IMR-90 (cell line): ENCODE measurements at regions not wholly inside any gene's neighbourhood (a gene's known extent, or its start where the extent isn't known, plus 50 kb on each side); places are given as distances from the start of the nearest gene placed in this dataset.
A peak's percentile ranks its signal among the peaks of the same experiment; 100 is the strongest.

Source experiments
- ATAC-seq: fragments of 200-7000 bp; cut with Tn5 transposase; 2 replicates; pipeline ENCODE4 v1.9.1; 2020; ENCODE audit warnings: low read depth, mild to moderate bottlenecking, moderate library complexity
- BruUV-seq: library from RNA; stranded (reverse); fragments of 400-500 nt; replicated peaks from 2 replicates; lab custom pipeline; 2021; lab: Mats Ljungman, UMichigan
- CTCF ChIA-PET: fragments of 300-600 bp; formaldehyde crosslinking; extraction: SDS; loops from one replicate; lab custom pipeline; 2021; ENCODE audit warnings: antibody characterized with exemption; lab: Yijun Ruan, JAX
- POLR2A ChIA-PET: fragments of 300-600 bp; sonication (Branson Sonifier 250); formaldehyde crosslinking; loops from one replicate; lab custom pipeline; 2022; ENCODE audit warnings: antibody characterized with exemption; ENCODE audit not compliant: unreplicated experiment; lab: Charles Lee
- DNase-seq: peaks from one replicate; pipeline ENCODE4 v3.0.0; 2013
- H2AFZ ChIP-seq: replicated peaks from 2 replicates; pipeline ENCODE3; 2013; ENCODE audit warnings: low read length, mild to moderate bottlenecking; ENCODE audit not compliant: poor library complexity
- H2AK5ac ChIP-seq: 2 replicates; pipeline ENCODE4 v1.6.1; 2013; ENCODE audit warnings: low read depth, low read length, inconsistent platforms
- H2AK9ac ChIP-seq: replicated peaks from 2 replicates; pipeline ENCODE3; 2013; ENCODE audit warnings: mild to moderate bottlenecking, low read depth, low read length, moderate library complexity; ENCODE audit not compliant: poor library complexity
- H2BK120ac ChIP-seq: 2 replicates; pipeline ENCODE4 v1.6.1; 2013; ENCODE audit warnings: low read depth, low read length, inconsistent platforms
- H2BK15ac ChIP-seq: 3 replicates; pipeline ENCODE4 v1.6.1; 2013; ENCODE audit warnings: low read depth, low read length, inconsistent platforms
- H2BK20ac ChIP-seq: 2 replicates; pipeline ENCODE4 v1.6.1; 2013; ENCODE audit warnings: low read depth, mild to moderate bottlenecking, inconsistent platforms, low read length, moderate library complexity
- H2BK5ac ChIP-seq: 2 replicates; pipeline ENCODE4 v1.6.1; 2013; ENCODE audit warnings: mild to moderate bottlenecking, low read depth, low read length, inconsistent platforms; ENCODE audit not compliant: poor library complexity, severe bottlenecking
- H3K14ac ChIP-seq: replicated peaks from 2 replicates; pipeline ENCODE4 v1.6.1; 2013; ENCODE audit warnings: low read depth, low read length, inconsistent platforms
- H3K18ac ChIP-seq: 2 replicates; pipeline ENCODE4 v1.6.1; 2013; ENCODE audit warnings: low read depth, low read length, control low read depth
- H3K23ac ChIP-seq: 2 replicates; pipeline ENCODE4 v1.6.1; 2013; ENCODE audit warnings: low read depth, low read length, inconsistent platforms
- H3K27ac ChIP-seq: 2 replicates; pipeline ENCODE4 v1.5.1; 2013; ENCODE audit warnings: mild to moderate bottlenecking, control low read depth, low read length; ENCODE audit not compliant: insufficient read depth
- H3K27me3 ChIP-seq: 2 replicates; pipeline ENCODE4 v1.6.1; 2013; ENCODE audit warnings: low read length; ENCODE audit not compliant: control insufficient read depth, insufficient read depth
- H3K36me3 ChIP-seq: 2 replicates; pipeline ENCODE4 v1.6.1; 2013; ENCODE audit warnings: low read length, mixed read lengths; ENCODE audit not compliant: control insufficient read depth, insufficient read depth
- H3K4ac ChIP-seq: 2 replicates; pipeline ENCODE4 v1.6.1; 2013; ENCODE audit warnings: low read depth, low read length, inconsistent platforms
- H3K4me1 ChIP-seq: 2 replicates; pipeline ENCODE4 v1.6.1; 2013; ENCODE audit warnings: low read length, mixed read lengths; ENCODE audit not compliant: control insufficient read depth, insufficient read depth
- H3K4me2 ChIP-seq: 2 replicates; pipeline ENCODE4 v1.6.1; 2013; ENCODE audit warnings: low read depth, mild to moderate bottlenecking, control low read depth, low read length, moderate library complexity
- H3K4me3 ChIP-seq: 2 replicates; pipeline ENCODE4 v1.5.1; 2013; ENCODE audit warnings: low read depth, mild to moderate bottlenecking, control low read depth, low read length, moderate library complexity; ENCODE audit not compliant: insufficient read depth
- H3K56ac ChIP-seq: 2 replicates; pipeline ENCODE4 v1.6.1; 2013; ENCODE audit warnings: low read length, inconsistent platforms; ENCODE audit not compliant: insufficient read depth; ENCODE audit errors: extremely low read depth
- H3K79me1 ChIP-seq, 2 experiments: 2 replicates each; pipeline ENCODE4 v1.6.1; 2013; ENCODE audit warnings: low read length in 2 of 2, inconsistent platforms in 1 of 2, low read depth in 1 of 2
- H3K9ac ChIP-seq: 2 replicates; pipeline ENCODE4 v1.6.1; 2013; ENCODE audit warnings: low read depth, low read length, control low read depth
- H3K9me1 ChIP-seq: 2 replicates; pipeline ENCODE4 v1.6.1; 2013; ENCODE audit warnings: low read length, inconsistent platforms; ENCODE audit not compliant: insufficient read depth
- H3K9me3 ChIP-seq: 2 replicates; pipeline ENCODE4 v1.6.1; 2013; ENCODE audit warnings: low read length; ENCODE audit not compliant: control insufficient read depth, insufficient read depth
- H4K20me1 ChIP-seq: 2 replicates; pipeline ENCODE4 v1.6.1; 2013; ENCODE audit warnings: low read length, inconsistent platforms; ENCODE audit not compliant: insufficient read depth
- H4K5ac ChIP-seq: 2 replicates; pipeline ENCODE4 v1.6.1; 2013; ENCODE audit warnings: mild to moderate bottlenecking, low read depth, low read length, control low read depth
- H4K8ac ChIP-seq, 2 experiments: 2 replicates each; pipeline ENCODE4 v1.6.1; 2013; ENCODE audit warnings: low read depth in 2 of 2, low read length in 2 of 2, control low read depth in 1 of 2, inconsistent platforms in 1 of 2
- H4K91ac ChIP-seq: 2 replicates; pipeline ENCODE4 v1.6.1; 2013; ENCODE audit warnings: low read depth, low read length, inconsistent platforms; ENCODE audit not compliant: insufficient read depth
- CEBPB ChIP-seq: IDR thresholded peaks from 2 replicates; pipeline ENCODE4 v1.6.1; 2012; ENCODE audit warnings: low read depth, low read length, improper control_type of control experiment
- MXI1 ChIP-seq: IDR thresholded peaks from 2 replicates; pipeline ENCODE4 v1.6.1; 2012; ENCODE audit warnings: low read depth, mild to moderate bottlenecking, low read length, moderate library complexity, borderline replicate concordance
- WGBS, 2 experiments: methylation state at CpG; one replicate each; pipeline versions ENCODE4 v1.1.5 to v1.1.7; 2013; ENCODE audit warnings: missing lambda C conversion rate in 2 of 2; ENCODE audit not compliant: insufficient read length in 1 of 2; ENCODE audit errors: extremely low coverage in 2 of 2; 5-methylcytosine and 5-hydroxymethylcytosine counted together
- dilution Hi-C: fragments of 300-500 bp; cut with HindIII; formaldehyde crosslinking; loops from one replicate; pipeline ENCODE4 v1.14.3; 2018; ENCODE audit warnings: low sequenced_read_pairs; ENCODE audit not compliant: unreplicated experiment
- in situ Hi-C: fragments of 300-500 bp; cut with MboI; formaldehyde crosslinking; loops from 3 replicates; pipeline ENCODE4 v1.14.3; 2019; ENCODE audit warnings: low sequenced_read_pairs, inconsistent platforms, mixed read lengths
- intact Hi-C: fragments of 100-400 bp; cut with micrococcal nuclease; formaldehyde crosslinking; loops from 2 replicates; pipeline ENCODE4 v1.10.0; 2022

GRCh38 chr1:229086686-229087085 lies 184.2 kb upstream of the RAB4A start:
- Histone ChIP-seq H3K36me3 (no peaks in the 10 kb centered on the region), H3K79me1 (no peaks in the 10 kb centered on the region), H2BK5ac (no peak overlapping the region), H3K4ac (no peak overlapping the region), H3K14ac (no peak overlapping the region), H4K8ac (no peak overlapping the region), H2BK15ac (no peak overlapping the region), H3K56ac (no peak overlapping the region), H4K91ac (no peak overlapping the region), H3K4me1 (no peaks in the 10 kb centered on the region), H3K4me2 (no peak overlapping the region), H3K27me3 (peaks cover 16% of the 10 kb centered on the region), H4K20me1 (no peaks in the 10 kb centered on the region), H3K18ac (no peak overlapping the region), H3K27ac (no peak overlapping the region), H3K9me3 (peaks cover 12% of the 10 kb centered on the region), H3K4me3 (no peak overlapping the region), H2AFZ (no peak overlapping the region), H2AK5ac (no peak overlapping the region), H2BK120ac (no peak overlapping the region), H3K23ac (no peak overlapping the region), H3K9ac (no peak overlapping the region), H3K9me1 (no peaks in the 10 kb centered on the region), H2BK20ac (no peak overlapping the region), H4K5ac (no peak overlapping the region), H2AK9ac (no peak overlapping the region)
- TF ChIP-seq CEBPB: peak; percentile 17; the same call in 1 of the 2 replicates
- no peak for TF ChIP-seq MXI1
- dilution Hi-C loops: no loop called here
- POLR2A ChIA-PET: no interaction called here
- BruUV-seq: no TSS peak
- whole genome bisulfite sequencing, 2 experiments: no CpG with 5 or more reads among the region's 1 CpG
- CTCF ChIA-PET: no interaction called here
- no peak for DNase-seq
- ATAC-seq: no peak
- intact Hi-C loops: no loop called here
- in situ Hi-C loops: no loop called here
